Smooth muscle cell (in vitro differentiated cells): ENCODE measurements at regions not wholly inside any gene's neighbourhood (a gene's known extent, or its start where the extent isn't known, plus 50 kb on each side); places are given as distances from the start of the nearest gene placed in this dataset.

ENCODE experiments used
- DNase-seq: peaks from one replicate; lab custom pipeline; 2025; ENCODE audit not compliant: unreplicated experiment; lab: John Stamatoyannopoulos, UW
- H2AFZ ChIP-seq: fragments of 200-600 bp; sonication (generic); 2 replicates; pipeline ENCODE4 v1.6.0; 2016; ENCODE audit warnings: antibody characterized with exemption, low read depth, mild to moderate bottlenecking
- H3F3A ChIP-seq: fragments of 200-600 bp; sonication (generic); 2 replicates; pipeline ENCODE4 v1.6.0; 2017; ENCODE audit warnings: antibody characterized with exemption, low read depth
- H3K27ac ChIP-seq: fragments of 200-600 bp; sonication (generic); 2 replicates; pipeline ENCODE4 v1.5.1; 2016; ENCODE audit warnings: low read depth, mild to moderate bottlenecking
- H3K27me3 ChIP-seq: fragments of 200-600 bp; sonication (generic); 2 replicates; pipeline ENCODE4 v1.6.1; 2016; ENCODE audit warnings: low read depth, mild to moderate bottlenecking
- H3K36me3 ChIP-seq: fragments of 200-600 bp; sonication (generic); 2 replicates; pipeline ENCODE4 v1.5.1; 2016; ENCODE audit warnings: low read depth
- H3K4me1 ChIP-seq: fragments of 200-600 bp; sonication (generic); 2 replicates; pipeline ENCODE4 v1.5.1; 2016; ENCODE audit warnings: low read depth
- H3K4me2 ChIP-seq: fragments of 200-600 bp; sonication (generic); 2 replicates; pipeline ENCODE4 v1.6.0; 2016; ENCODE audit warnings: mild to moderate bottlenecking
- H3K4me3 ChIP-seq: fragments of 200-600 bp; sonication (generic); 2 replicates; pipeline ENCODE4 v1.5.1; 2016; ENCODE audit warnings: mild to moderate bottlenecking
- H3K79me2 ChIP-seq: fragments of 200-600 bp; sonication (generic); 2 replicates; pipeline ENCODE4 v1.6.0; 2016; ENCODE audit warnings: low read depth, mild to moderate bottlenecking
- H3K9ac ChIP-seq: fragments of 200-600 bp; sonication (generic); 2 replicates; pipeline ENCODE4 v1.6.0; 2016; ENCODE audit warnings: low read depth
- H3K9me3 ChIP-seq: fragments of 200-600 bp; sonication (generic); replicated peaks from 2 replicates; pipeline ENCODE4 v1.5.1; 2016; ENCODE audit warnings: low read depth
- H4K20me1 ChIP-seq: fragments of 200-600 bp; sonication (generic); 2 replicates; pipeline ENCODE4 v1.6.0; 2016; ENCODE audit warnings: low read depth
- WGBS: methylation state at CpG from one replicate; pipeline ENCODE4 v1.1.7; 2016; ENCODE audit warnings: low lambda C conversion rate; 5-methylcytosine and 5-hydroxymethylcytosine counted together
- TF ChIP-seq, protein P1 (sequence below): fragments of 200-600 bp; sonication (generic); IDR thresholded peaks from 2 replicates; pipeline ENCODE4 v1.5.1; 2017; ENCODE audit warnings: borderline replicate concordance, mild to moderate bottlenecking, antibody characterized with exemption; ENCODE audit not compliant: insufficient read depth, poor library complexity, severe bottlenecking

DNA sequence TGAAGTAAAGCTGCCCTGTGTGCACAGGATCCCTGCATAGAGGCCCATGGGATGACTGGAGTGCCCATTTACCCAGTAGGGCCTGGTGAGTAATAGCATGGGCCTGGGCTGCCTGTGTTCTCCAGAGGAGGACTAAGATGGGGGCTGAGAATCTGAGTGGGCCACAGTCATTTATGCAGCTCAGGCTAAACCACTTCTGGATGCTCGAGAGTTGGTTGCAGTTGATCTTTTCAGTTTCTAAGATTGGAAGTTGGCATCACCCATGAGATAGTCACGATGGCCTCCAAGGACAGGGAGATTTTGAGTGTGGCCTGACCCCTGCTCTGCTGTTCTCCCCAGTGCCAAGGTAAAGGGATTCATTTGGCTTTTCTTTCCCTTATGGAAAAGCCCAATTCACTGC lies 179.1 kb upstream of the SPRED2 start:
- no peaks in the 10 kb centered on the region for H3K9me3 ChIP-seq
- no peak overlapping the region for H2AFZ ChIP-seq
- no peaks in the 10 kb centered on the region for H3F3A ChIP-seq
- no peaks in the 10 kb centered on the region for H3K4me1 ChIP-seq
- peaks cover 2% of the 10 kb centered on the region for H3K27me3 ChIP-seq
- no peaks in the 10 kb centered on the region for H4K20me1 ChIP-seq
- no peak overlapping the region for H3K27ac ChIP-seq
- 82% methylated on average over 2 of the region's 2 CpGs for WGBS
- no peaks in the 10 kb centered on the region for H3K79me2 ChIP-seq
- no peak overlapping the region for H3K9ac ChIP-seq
- no peak overlapping the region for H3K4me2 ChIP-seq
- no peaks in the 10 kb centered on the region for H3K36me3 ChIP-seq
- TF ChIP-seq, protein P1, sequence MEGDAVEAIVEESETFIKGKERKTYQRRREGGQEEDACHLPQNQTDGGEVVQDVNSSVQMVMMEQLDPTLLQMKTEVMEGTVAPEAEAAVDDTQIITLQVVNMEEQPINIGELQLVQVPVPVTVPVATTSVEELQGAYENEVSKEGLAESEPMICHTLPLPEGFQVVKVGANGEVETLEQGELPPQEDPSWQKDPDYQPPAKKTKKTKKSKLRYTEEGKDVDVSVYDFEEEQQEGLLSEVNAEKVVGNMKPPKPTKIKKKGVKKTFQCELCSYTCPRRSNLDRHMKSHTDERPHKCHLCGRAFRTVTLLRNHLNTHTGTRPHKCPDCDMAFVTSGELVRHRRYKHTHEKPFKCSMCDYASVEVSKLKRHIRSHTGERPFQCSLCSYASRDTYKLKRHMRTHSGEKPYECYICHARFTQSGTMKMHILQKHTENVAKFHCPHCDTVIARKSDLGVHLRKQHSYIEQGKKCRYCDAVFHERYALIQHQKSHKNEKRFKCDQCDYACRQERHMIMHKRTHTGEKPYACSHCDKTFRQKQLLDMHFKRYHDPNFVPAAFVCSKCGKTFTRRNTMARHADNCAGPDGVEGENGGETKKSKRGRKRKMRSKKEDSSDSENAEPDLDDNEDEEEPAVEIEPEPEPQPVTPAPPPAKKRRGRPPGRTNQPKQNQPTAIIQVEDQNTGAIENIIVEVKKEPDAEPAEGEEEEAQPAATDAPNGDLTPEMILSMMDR: no peak
- no peak overlapping the region for H3K4me3 ChIP-seq
- no peak for DNase-seq

- Histone ChIP-seq H3K36me3 (no peaks in the 10 kb centered on the region), H3K27me3 (peaks cover 2% of the 10 kb centered on the region), H3K4me3 (no peak overlapping the region), H3K9me3 (no peaks in the 10 kb centered on the region), H4K20me1 (no peaks in the 10 kb centered on the region), H3K79me2 (no peaks in the 10 kb centered on the region), H3K4me2 (no peak overlapping the region), H3K9ac (no peak overlapping the region), H2AFZ (no peak overlapping the region), H3K27ac (no peak overlapping the region), H3F3A (no peaks in the 10 kb centered on the region), H3K4me1 (no peaks in the 10 kb centered on the region)
- TF ChIP-seq, protein P1: no peak
- no peak for DNase-seq
- WGBS: 90% methylated on average over 14 of the region's 14 CpGs
These were observed 176.5 kb upstream of the SPRED2 start for GRCh38 chr2:65608916-65609315.

- Histone ChIP-seq H3K27ac (no peak overlapping the region), H3F3A (no peaks in the 10 kb centered on the region), H2AFZ (no peak overlapping the region), H3K9me3 (no peaks in the 10 kb centered on the region), H3K9ac (no peak overlapping the region), H4K20me1 (no peaks in the 10 kb centered on the region), H3K36me3 (no peaks in the 10 kb centered on the region), H3K4me2 (no peak overlapping the region), H3K79me2 (no peaks in the 10 kb centered on the region), H3K27me3 (peaks cover 2% of the 10 kb centered on the region), H3K4me3 (no peak overlapping the region), H3K4me1 (no peaks in the 10 kb centered on the region)
- TF ChIP-seq, protein P1: no peak
- WGBS: 75% methylated on average over 5 of the region's 5 CpGs
- no peak for DNase-seq
These were observed 176.1 kb upstream of the SPRED2 start for GRCh38 chr2:65608466-65608865.

DNA sequence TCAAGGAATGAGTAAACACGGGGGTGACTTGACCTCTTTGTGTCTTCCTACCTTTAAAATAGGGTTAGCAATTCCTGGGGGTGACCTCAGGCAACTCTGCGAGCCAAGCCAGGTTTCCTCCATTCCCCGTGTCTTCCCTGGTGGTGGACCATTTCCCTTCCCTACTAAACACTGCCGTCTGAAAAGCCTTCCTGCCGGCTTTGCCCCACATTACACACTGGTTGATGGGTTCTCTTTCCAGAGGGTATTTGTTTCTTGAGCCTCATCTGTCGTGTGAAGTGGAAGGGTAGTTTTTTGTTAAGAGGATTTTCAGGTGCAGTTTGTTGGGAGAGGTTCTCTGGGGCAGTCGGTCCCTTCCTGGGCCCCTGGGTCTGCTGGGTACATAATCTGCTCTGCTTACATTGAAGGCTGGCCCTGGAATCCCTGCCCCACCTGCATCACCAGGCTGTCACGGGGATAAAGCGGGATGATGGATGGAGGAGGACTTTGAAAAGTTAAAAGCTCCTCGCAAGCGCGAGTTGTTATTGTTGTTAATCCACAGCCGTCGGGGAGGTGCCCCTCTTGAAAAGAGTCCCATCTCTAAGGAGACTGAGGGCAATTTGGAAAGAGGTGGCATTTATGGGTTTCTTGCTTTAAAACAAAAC lies 175.4 kb upstream of the SPRED2 start:
- Histone ChIP-seq H3K27me3 (peaks cover 2% of the 10 kb centered on the region), H3K4me1 (no peaks in the 10 kb centered on the region), H4K20me1 (no peaks in the 10 kb centered on the region), H3K9ac (no peak overlapping the region), H3K27ac (no peak overlapping the region), H3K79me2 (no peaks in the 10 kb centered on the region), H3K9me3 (no peaks in the 10 kb centered on the region), H3K36me3 (no peaks in the 10 kb centered on the region), H2AFZ (no peak overlapping the region), H3K4me2 (no peak overlapping the region), H3K4me3 (no peak overlapping the region), H3F3A (no peaks in the 10 kb centered on the region)
- 80% methylated on average over 14 of the region's 14 CpGs for WGBS
- no peak for DNase-seq
- TF ChIP-seq, protein P1: no peak
